ENCODE measurements at regions not wholly inside any gene's neighbourhood (a gene's known extent, or its start where the extent isn't known, plus 50 kb on each side); places are given as distances from the start of the nearest gene placed in this dataset.

- TF ChIP-seq ZNF423 (tag by site-specific recombination; IDR thresholded peaks at IDR 0.05), result no peak
Observed at GRCh38 chr5:153340738-153341137, 149.7 kb upstream of the GRIA1 start (continued).

GRCh38 chr5:153342487-153342886 is 148.0 kb upstream of the GRIA1 start:
- TF ChIP-seq ZBTB26 (tag by site-specific recombination; optimal IDR thresholded peaks at IDR 0.05), result no peak
- TF ChIP-seq ZNF426 (tag by site-specific recombination; IDR thresholded peaks at IDR 0.05), result no peak
- no peak for TF ChIP-seq ZNF112 (tag by site-specific recombination; IDR thresholded peaks at IDR 0.05)
- no peak for TF ChIP-seq ZNF211 (tag by site-specific recombination; IDR thresholded peaks at IDR 0.05; ENCODE audit: low read depth)
- TF ChIP-seq ZNF747 (tag by site-specific recombination; IDR thresholded peaks at IDR 0.05), result no peak
- no peak for TF ChIP-seq ZNF354C (tag by site-specific recombination; IDR thresholded peaks at IDR 0.05; ENCODE audit: borderline replicate concordance, low read depth)
- no peak for TF ChIP-seq ZNF148 (tag by site-specific recombination; IDR thresholded peaks at IDR 0.05; ENCODE audit: borderline replicate concordance)
- no peak for TF ChIP-seq ZNF248 (tag by site-specific recombination; IDR thresholded peaks at IDR 0.05)
- TF ChIP-seq ZNF202 (tag by site-specific recombination; IDR thresholded peaks at IDR 0.05; ENCODE audit: borderline replicate concordance), result no peak
- no peak for TF ChIP-seq ZNF529 (tag by site-specific recombination; IDR thresholded peaks at IDR 0.05; ENCODE audit: insufficient replicate concordance)
- no peak for TF ChIP-seq ZNF2 (tag by site-specific recombination; IDR thresholded peaks at IDR 0.05)
- no peak for TF ChIP-seq ZNF521 (tag by site-specific recombination; IDR thresholded peaks at IDR 0.05)
- TF ChIP-seq TCF7L2 (IDR thresholded peaks at IDR 0.05; ENCODE audit: borderline replicate concordance, low read depth, low read length), result no peak
- no peak for TF ChIP-seq FEZF1 (tag by site-specific recombination; IDR thresholded peaks at IDR 0.05)
- no peak for TF ChIP-seq ZNF341 (tag by site-specific recombination; IDR thresholded peaks at IDR 0.05; ENCODE audit: low read depth)
- no peak for TF ChIP-seq ZBTB17 (tag by site-specific recombination; IDR thresholded peaks at IDR 0.05)
- no peak for TF ChIP-seq HOXD13 (CRISPR knock-in tag; IDR thresholded peaks at IDR 0.05; ENCODE audit: borderline replicate concordance)
- H3K36me3 ChIP-seq (ENCODE audit: control insufficient read depth in 2 of 2, insufficient read depth in 1 of 2, low read length in 2 of 2), result no peaks in the 10 kb centered on the region
- ChIA-PET POLR2A (no interaction called here), CTCF (no interaction called here)
- no peak overlapping the region for H3K27ac ChIP-seq (ENCODE audit: extremely low read depth, low read depth, low read length)
- H3K9me3 ChIP-seq (ENCODE audit: control insufficient read depth, insufficient read depth, low read depth, low read length), result no peaks in the 10 kb centered on the region
- no peak overlapping the region for H3K4me3 ChIP-seq (ENCODE audit: low read depth, low read length)
- no peaks in the 10 kb centered on the region for H3K4me1 ChIP-seq (ENCODE audit: control insufficient read depth, insufficient read depth, low read length)

- CTCF ChIA-PET, result no interaction called here
- POLR2A ChIA-PET, result no interaction called here
- H3K4me3 ChIP-seq (ENCODE audit: low read depth, low read length), result no peak overlapping the region
- 0 out of 2 replicates have a peak, but pooled peaks cover 4% of the 10 kb centered on the region for H3K4me1 ChIP-seq (ENCODE audit: control insufficient read depth, insufficient read depth, low read length)
- H3K9me3 ChIP-seq (ENCODE audit: control insufficient read depth, insufficient read depth, low read depth, low read length), result no peaks in the 10 kb centered on the region
- H3K27ac ChIP-seq (ENCODE audit: extremely low read depth, low read depth, low read length), result no peak overlapping the region
- H3K36me3 ChIP-seq (ENCODE audit: control insufficient read depth in 2 of 2, insufficient read depth in 1 of 2, low read length in 2 of 2), result no peaks in the 10 kb centered on the region
- no peak for TF ChIP-seq ZNF624 (tag by site-specific recombination; IDR thresholded peaks at IDR 0.05)
- TF ChIP-seq PBX3 (CRISPR knock-in tag; IDR thresholded peaks at IDR 0.05), result no peak
- no peak for TF ChIP-seq ZNF521 (tag by site-specific recombination; IDR thresholded peaks at IDR 0.05)
- no peak for TF ChIP-seq SALL2 (tag by site-specific recombination; IDR thresholded peaks at IDR 0.05; ENCODE audit: borderline replicate concordance)
- TF ChIP-seq ZNF274 (IDR thresholded peaks at IDR 0.05; ENCODE audit: low read length), result no peak
- no peak for TF ChIP-seq ZNF274 (tag by site-specific recombination; IDR thresholded peaks at IDR 0.05; ENCODE audit: borderline replicate concordance)
- no peak for TF ChIP-seq AEBP2 (tag by site-specific recombination; IDR thresholded peaks at IDR 0.05; ENCODE audit: borderline replicate concordance)
- TF ChIP-seq ZNF214 (tag by site-specific recombination; IDR thresholded peaks at IDR 0.05; ENCODE audit: borderline replicate concordance), result no peak
- TF ChIP-seq ZNF10 (tag by site-specific recombination; IDR thresholded peaks at IDR 0.05), result no peak
- no peak for TF ChIP-seq ZNF426 (tag by site-specific recombination; IDR thresholded peaks at IDR 0.05)
- TF ChIP-seq ZNF37A (tag by site-specific recombination; IDR thresholded peaks at IDR 0.05), result no peak
- TF ChIP-seq ZNF146 (tag by site-specific recombination; IDR thresholded peaks at IDR 0.05), result no peak
- no peak for TF ChIP-seq ZNF114 (tag by site-specific recombination; IDR thresholded peaks at IDR 0.05)
- TF ChIP-seq ZNF473 (tag by site-specific recombination; IDR thresholded peaks at IDR 0.05), result no peak
Observed at GRCh38 chr5:153347611-153348010, 142.9 kb upstream of the GRIA1 start.
